SKM-1 treated with dmso at 0.1 percent for 144 hours (cell line): ENCODE measurements at regions not wholly inside any gene's neighbourhood (a gene's known extent, or its start where the extent isn't known, plus 50 kb on each side); places are given as distances from the start of the nearest gene placed in this dataset.
A peak's percentile ranks its signal among the peaks of the same experiment; 100 is the strongest.
"Not testable (repeated sequence)": the region's sequence is repeated elsewhere in the genome, so short reads cannot be mapped to it uniquely, and the experiment has no call there.

Experiments used
- DNase-seq: peaks from one replicate; lab custom pipeline; 2025; ENCODE audit not compliant: unreplicated experiment; lab: John Stamatoyannopoulos, UW

DNA sequence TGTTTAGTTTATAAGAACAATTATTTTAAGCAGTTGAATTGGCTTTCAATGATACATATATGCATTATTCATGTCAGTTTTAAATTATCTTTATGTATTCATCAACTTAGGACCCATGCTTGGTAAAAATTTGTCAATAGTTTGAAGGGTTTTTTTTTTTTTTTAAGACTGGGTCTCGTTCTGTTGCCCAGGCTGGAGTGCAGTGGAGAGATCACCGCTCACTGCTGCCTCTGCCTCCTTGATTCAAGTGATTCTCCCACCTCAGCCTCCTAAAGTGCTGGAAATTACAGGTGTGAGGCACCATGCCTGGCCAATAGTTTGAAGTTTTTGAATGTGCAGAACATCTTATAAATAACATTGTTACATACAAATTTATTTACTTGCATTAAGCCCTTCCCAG lies 1671.0 kb upstream of the B3GALT2 start:
- no peak for DNase-seq

DNA sequence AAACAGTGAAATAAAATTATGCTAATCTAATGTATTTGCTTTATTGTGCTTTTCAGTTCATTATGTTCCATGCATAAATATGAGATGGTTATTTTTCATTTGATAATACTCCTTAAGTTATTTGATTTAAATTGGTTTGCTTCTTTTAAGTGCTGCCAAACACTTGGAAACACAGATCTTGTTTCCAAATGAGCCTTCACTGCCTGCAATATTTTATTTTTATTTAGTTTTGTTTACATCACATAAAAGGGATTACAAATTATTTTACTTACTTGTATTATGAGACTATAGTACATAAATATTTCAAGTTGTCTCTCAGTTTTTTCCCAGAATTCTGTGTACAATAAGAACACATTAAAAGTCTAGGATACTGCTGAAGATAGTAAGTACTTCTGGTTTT lies 1662.4 kb upstream of the B3GALT2 start:
- no peak for DNase-seq

- DNase-seq = no peak
These were observed 1660.1 kb upstream of the B3GALT2 start for GRCh38 chr1:194846488-194846887.

DNA sequence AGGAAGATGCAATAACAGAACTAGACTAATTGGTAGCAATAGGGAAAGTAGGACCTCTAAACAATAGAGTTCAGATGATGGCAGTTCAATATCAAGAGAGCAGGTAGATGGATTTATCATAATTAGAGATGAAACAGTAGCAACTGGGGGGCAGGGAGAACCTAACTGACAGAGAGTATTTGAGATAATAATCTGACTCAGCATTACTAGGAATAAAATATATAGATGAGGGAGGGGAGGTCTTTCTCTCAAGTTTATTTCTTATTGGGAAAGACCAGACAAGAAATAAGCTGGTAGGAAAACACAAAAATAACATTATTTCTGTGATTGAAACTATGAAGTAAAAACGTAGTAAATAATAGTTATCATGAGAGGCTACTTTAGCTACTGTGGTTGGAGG lies 1656.7 kb upstream of the B3GALT2 start:
- DNase-seq = no peak

- DNase-seq = no peak
These were observed 1646.7 kb upstream of the B3GALT2 start for GRCh38 chr1:194833111-194833510.

- DNase-seq = not testable (repeated sequence)
These were observed 1645.2 kb upstream of the B3GALT2 start for GRCh38 chr1:194831595-194831994.

- no peak for DNase-seq
These were observed 1644.0 kb upstream of the B3GALT2 start for GRCh38 chr1:194830387-194830786.

DNA sequence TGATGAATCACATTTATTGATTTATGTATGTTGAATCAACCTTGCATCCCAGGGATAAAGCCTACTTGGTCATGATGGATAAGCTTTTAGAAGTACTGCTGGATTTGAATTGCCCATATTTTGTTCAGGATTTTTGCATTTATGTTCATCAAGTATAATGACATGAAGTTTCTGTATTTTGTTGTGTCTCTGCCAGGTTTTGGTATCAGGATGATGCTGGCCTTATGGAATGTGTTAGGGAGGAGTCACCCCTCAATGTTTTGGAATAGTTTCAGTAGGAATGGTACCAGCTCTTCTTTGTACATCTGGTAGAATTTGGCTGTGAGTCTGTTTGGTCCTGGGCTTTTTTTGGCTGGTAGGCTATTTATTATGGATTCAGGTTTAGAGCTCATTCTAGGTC lies 1643.1 kb upstream of the B3GALT2 start:
- DNase-seq = no peak

- DNase-seq = no peak
These were observed 1639.0 kb upstream of the B3GALT2 start for GRCh38 chr1:194825382-194825781.

DNA sequence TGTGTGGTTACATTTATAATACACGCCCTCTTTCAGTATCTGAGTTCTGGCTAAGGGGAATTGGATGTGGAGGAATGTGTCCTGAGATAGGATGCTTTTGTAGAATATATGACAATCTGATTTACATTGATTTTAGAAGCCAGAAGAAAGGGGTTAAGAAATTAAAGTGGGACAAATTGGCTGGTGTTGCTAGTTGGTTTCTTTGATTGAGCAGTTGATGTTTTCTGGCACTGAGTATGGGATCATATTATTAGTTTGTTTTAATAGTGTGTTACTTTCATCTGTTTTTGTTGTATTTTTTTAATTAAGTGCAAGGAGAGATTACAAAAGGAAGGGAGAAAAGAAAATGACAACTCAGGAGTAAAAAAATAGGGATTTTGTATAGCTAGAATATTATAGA lies 1634.7 kb upstream of the B3GALT2 start:
- DNase-seq = no peak

DNA sequence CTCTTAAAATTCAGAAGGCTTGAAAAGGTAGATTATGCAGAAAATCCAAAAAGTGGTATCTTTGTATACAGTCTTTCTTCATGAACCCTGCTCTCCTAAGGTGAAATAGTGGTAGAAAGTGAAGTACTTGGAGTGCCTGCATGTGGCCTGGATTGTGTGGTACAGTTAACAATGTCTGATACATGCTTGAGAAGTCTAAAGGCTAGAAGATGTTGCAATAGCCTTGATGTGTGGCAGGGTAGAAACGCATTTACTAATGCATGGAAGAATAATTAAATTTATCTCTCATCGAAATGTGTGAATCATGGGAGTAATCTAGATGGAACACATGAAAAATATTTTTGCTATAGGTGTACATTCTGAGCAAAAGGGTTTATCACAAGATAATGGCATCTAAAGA lies 1632.3 kb upstream of the B3GALT2 start:
- no peak for DNase-seq

DNA sequence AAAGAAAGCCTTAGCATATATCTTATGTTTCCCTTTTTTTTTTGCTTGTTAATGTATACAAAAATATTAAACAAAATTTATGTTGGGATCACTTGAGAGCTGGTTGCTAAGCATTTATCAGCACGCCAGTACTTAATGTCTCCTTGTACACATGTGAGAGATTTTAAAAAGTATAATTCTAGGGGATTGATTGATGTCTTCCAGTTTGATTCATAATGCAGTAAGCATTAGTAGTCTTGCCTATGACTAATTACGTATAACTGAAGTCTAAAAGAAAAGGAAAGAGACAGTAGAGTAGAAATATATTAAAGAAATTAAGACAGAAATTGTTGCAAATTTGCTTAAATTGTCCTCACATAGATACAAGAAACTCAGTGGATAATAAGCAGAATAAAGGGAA lies 1630.4 kb upstream of the B3GALT2 start:
- no peak for DNase-seq

GRCh38 chr1:194813096-194813495 lies 1626.7 kb upstream of the B3GALT2 start:
- no peak for DNase-seq

- no peak for DNase-seq
These were observed 1623.3 kb upstream of the B3GALT2 start for GRCh38 chr1:194809665-194810064.

- DNase-seq = no peak
These were observed 1622.8 kb upstream of the B3GALT2 start for GRCh38 chr1:194809215-194809614.

DNA sequence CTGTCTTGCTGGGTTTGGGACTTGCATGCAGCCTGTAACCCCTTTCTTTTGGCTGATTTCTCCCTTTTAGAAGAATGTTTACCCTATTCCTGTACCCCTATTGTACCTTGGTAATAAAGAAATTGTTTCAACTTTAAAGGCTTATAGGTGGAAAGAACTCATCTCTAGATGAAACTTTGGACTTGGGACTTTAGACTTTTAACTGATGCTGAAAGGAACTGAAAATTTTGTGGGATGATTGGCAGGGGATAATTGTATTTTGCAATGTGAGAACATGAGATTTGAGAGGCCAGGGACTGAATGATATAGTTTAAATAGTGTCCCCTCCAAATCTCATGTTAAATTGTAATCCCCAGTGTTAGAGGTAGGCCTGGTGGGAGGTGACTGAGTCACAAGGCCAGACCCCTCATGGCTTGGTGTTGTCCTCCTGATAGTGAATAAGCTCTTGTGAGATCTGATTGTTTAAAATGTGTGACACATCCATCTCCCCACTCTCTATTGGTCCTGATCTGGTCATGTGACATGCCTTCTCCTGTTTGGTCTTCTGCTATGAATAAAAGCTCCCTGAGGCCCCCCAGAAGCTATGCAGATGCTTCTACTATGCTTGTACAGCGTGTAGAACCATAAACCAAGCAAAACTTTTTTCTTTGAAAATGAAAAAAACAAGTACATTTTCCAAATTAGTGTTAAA lies 1621.3 kb upstream of the B3GALT2 start:
- DNase-seq = no peak

- peak; percentile 12 for DNase-seq
These were observed 1616.2 kb upstream of the B3GALT2 start for GRCh38 chr1:194802572-194802971.

DNA sequence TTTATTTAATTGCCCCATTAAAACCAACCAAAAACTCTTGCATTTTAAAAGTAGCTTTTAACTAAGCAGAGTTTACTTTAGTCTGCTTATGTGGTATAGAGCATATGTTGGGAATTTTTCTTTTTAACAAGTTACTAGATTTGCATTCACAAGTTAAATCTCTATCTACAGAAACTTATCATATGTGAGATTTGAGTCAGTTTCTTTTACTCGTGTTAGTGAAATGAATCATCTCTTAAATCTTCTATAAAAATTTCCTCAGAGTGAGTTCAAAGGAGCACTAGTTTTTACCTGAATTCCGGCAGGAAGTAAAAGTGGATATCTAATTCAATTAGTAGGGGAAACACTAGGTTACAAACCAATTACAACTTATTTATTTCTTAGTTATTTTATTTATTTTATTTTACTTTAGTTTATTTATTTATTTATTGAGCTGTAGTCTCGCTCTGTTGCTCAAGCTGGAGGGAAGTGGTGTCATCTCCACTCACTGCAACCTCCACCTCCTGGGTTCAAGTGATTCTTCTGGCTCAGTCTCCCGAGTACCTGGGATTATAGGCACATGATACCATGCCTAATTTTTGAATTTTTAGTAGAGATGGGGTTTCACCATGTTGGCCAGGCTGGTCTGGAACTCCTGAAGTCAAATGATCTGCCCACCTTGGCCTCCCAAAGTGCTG lies 1609.6 kb upstream of the B3GALT2 start:
- DNase-seq = no peak

DNA sequence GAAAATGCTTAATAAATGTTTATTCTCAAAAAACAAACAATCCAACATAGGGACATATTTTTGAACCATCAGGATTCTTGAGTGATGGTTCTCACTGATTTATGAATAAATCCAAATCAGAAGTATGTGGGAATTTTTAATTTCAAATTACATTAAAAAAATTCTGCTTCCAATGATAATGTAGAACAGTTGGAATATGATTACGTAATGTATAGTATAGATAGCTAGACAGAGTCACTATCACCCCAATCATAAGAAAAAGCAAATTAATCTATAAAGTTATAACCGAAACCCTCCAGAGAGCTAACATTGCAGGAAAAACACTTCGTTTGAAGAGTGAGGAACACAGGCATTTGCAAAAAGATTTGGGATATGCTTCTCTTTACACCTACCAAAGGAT lies 1600.6 kb upstream of the B3GALT2 start:
- DNase-seq = no peak

- DNase-seq = no peak
These were observed 1599.6 kb upstream of the B3GALT2 start for GRCh38 chr1:194786027-194786426.

GRCh38 chr1:194776657-194777056 lies 1590.2 kb upstream of the B3GALT2 start:
- DNase-seq = no peak

DNA sequence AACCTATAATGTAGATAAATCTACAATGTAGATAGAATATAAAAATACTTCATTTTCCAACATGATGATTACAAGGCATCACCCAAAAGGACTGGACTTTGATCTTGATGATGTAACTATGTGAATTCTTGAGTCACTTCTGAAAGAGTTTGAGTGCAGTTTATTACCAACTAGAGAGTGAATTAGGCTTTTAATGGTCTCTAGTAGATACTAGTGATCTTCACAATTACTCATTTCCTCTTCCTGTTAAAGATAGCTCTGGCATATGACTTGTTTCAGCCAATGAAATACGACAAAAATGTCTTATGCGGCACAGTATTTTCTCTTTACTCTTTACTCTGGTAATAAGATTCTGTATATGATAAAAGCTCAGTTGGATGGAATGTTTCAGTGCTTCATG lies 1588.1 kb upstream of the B3GALT2 start:
- DNase-seq = no peak
